IPS-18c (cell line): ENCODE measurements at regions not wholly inside any gene's neighbourhood (a gene's known extent, or its start where the extent isn't known, plus 50 kb on each side); places are given as distances from the start of the nearest gene placed in this dataset.
"Not testable (repeated sequence)": the region's sequence is repeated elsewhere in the genome, so short reads cannot be mapped to it uniquely, and the experiment has no call there.

Experiments
- H3K4me3 ChIP-seq: 2 replicates; pipeline ENCODE4 v1.7.0; 2013; ENCODE audit warnings: low read depth, mild to moderate bottlenecking, low read length, moderate library complexity; ENCODE audit not compliant: insufficient read depth
- H3K9me3 ChIP-seq: one replicate; pipeline ENCODE4 v1.6.1; 2013; ENCODE audit warnings: mild to moderate bottlenecking, low read length, moderate library complexity; ENCODE audit not compliant: control insufficient read depth, insufficient read depth

GRCh38 chr1:143803095-143803494 lies 168.7 kb downstream of the FAM72C start:
- not testable (repeated sequence) for H3K4me3 ChIP-seq, H3K9me3 ChIP-seq

- H3K9me3 ChIP-seq, H3K4me3 ChIP-seq: not testable (repeated sequence)
Measured at GRCh38 chr1:143799568-143800187, 172.1 kb downstream of the FAM72C start.

- H3K4me3 ChIP-seq, H3K9me3 ChIP-seq: not testable (repeated sequence)
Measured at GRCh38 chr1:143796369-143796768, 175.4 kb downstream of the FAM72C start.

DNA sequence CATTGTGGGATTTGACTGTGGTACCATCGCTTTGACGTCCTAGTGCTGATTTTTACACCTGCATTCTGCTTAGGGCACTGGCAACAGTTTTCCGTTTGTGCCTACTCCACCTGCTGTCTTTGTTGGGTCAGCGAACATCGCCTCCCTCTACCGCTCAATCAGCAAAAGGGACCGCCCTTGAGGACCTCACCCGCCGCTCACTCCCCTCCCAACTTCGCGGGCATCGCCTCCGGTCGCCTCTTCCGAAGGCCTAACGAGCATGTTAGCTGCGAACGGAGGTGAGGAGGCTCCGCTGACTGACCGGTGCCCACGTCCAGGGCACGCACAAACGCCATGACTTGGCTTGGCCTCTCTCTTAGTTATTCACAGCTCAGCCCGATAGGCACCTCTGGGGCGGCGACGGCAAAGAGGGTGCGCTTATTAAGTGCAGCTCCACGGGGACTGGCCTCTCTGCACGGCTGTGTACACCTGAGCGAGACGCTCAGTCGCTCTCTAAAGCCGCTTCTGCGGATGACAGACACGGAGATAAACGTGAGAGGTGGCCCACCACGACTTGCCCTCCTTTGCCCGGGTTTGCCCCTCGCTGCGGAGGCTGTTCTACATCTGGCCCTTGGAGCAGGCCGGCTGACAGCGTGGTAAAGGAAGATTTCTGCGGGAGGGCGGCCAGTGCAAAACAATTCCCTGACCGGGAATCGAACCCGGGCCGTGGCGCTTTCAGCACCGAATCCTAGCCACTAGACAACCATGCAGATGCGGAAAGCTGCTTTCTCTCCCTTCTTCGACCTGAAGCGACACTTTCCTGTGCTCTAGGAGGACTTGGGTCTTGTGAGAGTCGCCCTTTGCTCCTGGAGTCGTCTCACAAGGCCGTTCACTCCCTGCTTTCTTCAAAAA lies 179.5 kb downstream of the FAM72C start:
- H3K4me3 ChIP-seq, H3K9me3 ChIP-seq: not testable (repeated sequence)

GRCh38 chr1:143786381-143786780 lies 185.4 kb downstream of the FAM72C start:
- H3K4me3 ChIP-seq, H3K9me3 ChIP-seq: not testable (repeated sequence)

DNA sequence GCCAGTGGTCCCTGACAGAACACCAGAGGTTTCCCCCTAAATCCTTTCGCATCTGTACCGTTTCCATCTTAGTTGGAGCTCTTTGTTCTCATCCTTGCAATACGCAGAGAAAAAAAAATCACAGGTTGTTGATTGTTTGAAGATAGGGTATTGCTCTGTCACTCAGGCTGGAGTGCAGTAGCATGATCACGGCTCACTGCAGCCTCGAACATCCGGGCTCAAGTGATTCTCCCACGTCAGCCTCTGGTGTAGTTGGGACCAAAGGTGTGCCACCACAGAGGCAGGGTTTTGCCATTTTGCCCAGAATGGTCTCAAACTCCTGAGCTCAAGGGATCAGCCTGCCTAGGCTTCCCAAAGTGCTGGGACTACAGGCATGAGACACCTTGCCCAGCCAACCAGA lies 185.9 kb downstream of the FAM72C start:
- H3K9me3 ChIP-seq, H3K4me3 ChIP-seq: not testable (repeated sequence)

GRCh38 chr1:143784239-143784882 lies 187.4 kb downstream of the FAM72C start:
- not testable (repeated sequence) for H3K9me3 ChIP-seq, H3K4me3 ChIP-seq

DNA sequence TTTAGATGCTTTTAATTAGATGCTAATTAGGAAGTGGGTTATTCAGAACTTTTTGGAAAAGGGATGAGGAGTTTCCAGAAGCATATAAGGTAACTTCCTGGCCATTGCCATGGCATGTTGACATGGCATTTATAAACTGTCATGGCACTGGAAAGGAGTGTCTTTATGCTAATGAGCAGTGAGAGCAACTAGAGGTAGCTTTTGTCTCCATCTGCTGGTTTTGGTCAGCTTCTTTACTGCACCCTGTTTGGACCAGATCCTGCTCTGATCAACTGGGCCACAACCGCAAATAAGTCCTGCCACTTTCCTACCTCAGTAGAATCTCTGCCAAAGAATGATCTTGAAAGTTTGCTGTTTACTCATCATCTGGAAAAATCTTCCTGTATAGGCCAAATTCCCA lies 193.6 kb downstream of the FAM72C start:
- not testable (repeated sequence) for H3K9me3 ChIP-seq, H3K4me3 ChIP-seq

DNA sequence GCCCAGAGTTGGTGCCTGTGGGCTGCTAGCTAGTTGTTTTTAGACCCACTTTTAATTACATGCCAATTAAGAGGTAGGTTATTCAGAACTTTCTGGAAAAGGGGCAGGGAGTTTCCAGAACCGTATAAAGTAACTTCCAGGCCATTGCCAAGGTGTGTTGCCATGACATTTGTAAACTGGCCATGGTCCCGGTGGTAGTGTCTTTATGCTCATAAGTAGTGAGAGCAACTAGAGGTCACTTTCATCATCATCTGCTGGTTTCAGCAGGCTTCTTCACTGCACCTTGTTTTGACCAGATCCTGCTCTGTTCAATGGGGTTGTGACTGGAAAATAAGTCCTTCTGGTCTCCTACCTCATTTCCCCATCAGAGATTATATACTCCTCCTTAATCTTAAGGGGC lies 207.0 kb downstream of the FAM72C start:
- not testable (repeated sequence) for H3K4me3 ChIP-seq, H3K9me3 ChIP-seq

GRCh38 chr1:143760366-143760765 lies 211.4 kb downstream of the FAM72C start:
- not testable (repeated sequence) for H3K9me3 ChIP-seq, H3K4me3 ChIP-seq

GRCh38 chr1:143755961-143756360 lies 215.8 kb downstream of the FAM72C start:
- H3K4me3 ChIP-seq, H3K9me3 ChIP-seq: not testable (repeated sequence)

DNA sequence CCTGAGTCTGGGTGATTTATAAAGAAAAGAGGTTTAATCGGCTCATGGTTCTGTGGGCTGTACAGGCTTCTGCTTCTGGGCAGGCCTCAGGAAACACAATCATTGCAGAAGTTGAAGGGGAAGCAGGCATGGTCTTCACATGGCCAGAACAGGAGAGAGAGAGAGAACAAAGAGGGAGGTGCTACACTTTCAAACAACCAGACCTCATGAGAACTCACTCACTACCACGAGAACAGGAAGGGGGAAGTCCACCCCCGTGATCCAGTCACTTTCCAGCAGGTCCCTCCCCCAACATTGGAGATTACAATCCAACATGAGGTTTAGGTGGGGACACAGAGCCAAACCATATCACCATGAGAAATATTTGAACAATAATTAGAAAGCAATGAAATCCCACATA lies 222.9 kb downstream of the FAM72C start:
- H3K4me3 ChIP-seq: no peak overlapping the region
- no peaks in the 10 kb centered on the region for H3K9me3 ChIP-seq

DNA sequence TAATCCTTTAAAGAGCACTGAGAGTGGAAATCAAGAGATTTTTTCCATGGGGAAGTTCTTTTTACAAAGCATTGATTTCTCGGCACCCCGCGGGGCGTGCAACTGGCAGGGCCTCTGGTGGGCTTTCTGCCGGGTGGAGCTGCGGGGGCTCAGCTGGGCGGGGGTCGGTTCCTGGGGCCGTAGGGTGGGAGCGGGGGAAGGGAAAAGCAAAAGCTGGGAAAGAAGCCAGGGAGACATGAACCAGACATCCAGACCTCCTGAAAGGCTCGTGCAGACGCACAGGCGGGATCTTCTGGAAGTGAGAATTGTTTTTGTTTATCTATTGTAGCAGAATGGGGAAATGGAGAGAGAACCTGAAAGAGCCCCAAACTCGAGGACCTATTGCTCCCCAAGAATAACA lies 235.2 kb downstream of the FAM72C start:
- no peaks in the 10 kb centered on the region for H3K9me3 ChIP-seq
- peak overlapping the region; percentile 84 for H3K4me3 ChIP-seq

- H3K4me3 ChIP-seq: peak overlapping the region; percentile 84
Measured at GRCh38 chr1:143735764-143736461, 235.9 kb downstream of the FAM72C start.

DNA sequence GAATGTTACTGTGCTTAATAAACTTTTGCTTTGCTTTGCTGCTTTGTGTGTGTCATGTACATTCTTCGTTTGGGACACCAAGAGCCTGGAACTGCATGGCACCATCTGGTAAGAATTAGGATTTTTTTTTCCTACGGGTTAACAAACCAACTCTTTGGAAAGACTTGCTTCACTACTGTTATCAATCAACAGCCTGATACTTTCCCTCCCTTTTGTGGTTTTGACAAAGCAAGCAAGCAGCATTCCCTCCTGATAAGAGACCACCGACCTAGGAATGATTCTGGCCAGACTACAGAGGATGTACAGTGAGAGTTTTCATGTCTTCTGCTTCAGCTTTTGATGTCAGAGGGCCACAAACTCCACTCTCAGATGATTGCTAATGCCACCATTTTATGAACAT lies 237.5 kb downstream of the FAM72C start:
- H3K9me3 ChIP-seq: not testable (repeated sequence)

More at GRCh38 chr1:143735764-143736461, 235.9 kb downstream of the FAM72C start:
- no peaks in the 10 kb centered on the region for H3K9me3 ChIP-seq

GRCh38 chr1:143730890-143731289 lies 240.9 kb downstream of the FAM72C start:
- not testable (repeated sequence) for H3K4me3 ChIP-seq, H3K9me3 ChIP-seq

More for the DNA sequence above, 237.5 kb downstream of the FAM72C start:
- not testable (repeated sequence) for H3K4me3 ChIP-seq

DNA sequence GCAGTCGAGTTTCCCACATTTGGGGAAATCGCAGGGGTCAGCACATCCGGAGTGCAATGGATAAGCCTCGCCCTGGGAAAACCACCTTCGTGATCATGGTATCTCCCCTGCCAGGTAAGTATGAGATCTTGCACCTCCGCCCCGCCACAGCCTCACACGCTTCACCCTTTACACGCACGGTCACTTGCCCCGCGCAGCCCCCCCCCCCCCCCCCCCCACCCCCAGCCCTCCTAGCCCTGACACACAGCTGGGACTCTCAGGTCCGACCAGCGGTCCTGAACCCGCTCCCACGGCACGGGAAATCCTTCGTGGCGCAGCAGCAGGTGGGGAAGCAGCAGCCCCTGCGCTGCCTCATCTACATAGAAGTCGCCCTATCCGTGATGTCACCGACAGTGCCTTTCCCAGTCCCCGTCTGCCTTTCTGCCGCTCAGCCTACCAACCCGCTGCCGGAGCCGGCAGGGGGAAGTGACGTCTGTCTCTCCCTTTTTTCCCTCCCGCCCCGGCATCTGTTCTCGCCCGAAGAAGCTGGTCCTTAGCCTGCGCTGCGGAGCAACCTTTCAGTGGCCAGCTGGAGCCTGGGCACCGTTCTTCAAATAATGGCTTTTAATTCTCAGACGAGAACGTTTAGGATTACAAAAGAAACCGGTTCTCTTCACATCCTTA lies 242.2 kb downstream of the FAM72C start:
- not testable (repeated sequence) for H3K9me3 ChIP-seq, H3K4me3 ChIP-seq
